KMS-11 (cell line): ENCODE measurements at regions not wholly inside any gene's neighbourhood (a gene's known extent, or its start where the extent isn't known, plus 50 kb on each side); places are given as distances from the start of the nearest gene placed in this dataset.

Source experiments
- H2AFZ ChIP-seq: fragments of 200-600 bp; sonication (generic); 2 replicates; pipeline ENCODE4 v1.6.1; 2016; ENCODE audit warnings: antibody characterized with exemption, mixed run types, low read depth
- H3K27ac ChIP-seq: fragments of 200-600 bp; sonication (generic); 2 replicates; pipeline ENCODE4 v1.6.1; 2016; ENCODE audit warnings: mild to moderate bottlenecking, mixed run types
- H3K27me3 ChIP-seq: fragments of 200-600 bp; sonication (generic); 2 replicates; pipeline ENCODE4 v1.6.1; 2017; ENCODE audit warnings: mild to moderate bottlenecking, low read depth, mixed run types, moderate library complexity; ENCODE audit not compliant: insufficient read depth
- H3K36me3 ChIP-seq: fragments of 200-600 bp; sonication (generic); 2 replicates; pipeline ENCODE4 v1.6.1; 2017; ENCODE audit warnings: mild to moderate bottlenecking, mixed run types; ENCODE audit not compliant: insufficient read depth
- H3K4me1 ChIP-seq: fragments of 200-600 bp; sonication (generic); 2 replicates; pipeline ENCODE4 v1.6.1; 2016; ENCODE audit warnings: mild to moderate bottlenecking, low read depth, mixed run types; ENCODE audit not compliant: poor library complexity, severe bottlenecking
- H3K4me2 ChIP-seq: fragments of 200-600 bp; sonication (generic); 2 replicates; pipeline ENCODE4 v1.7.0; 2016; ENCODE audit warnings: mild to moderate bottlenecking, mixed run types
- H3K4me3 ChIP-seq: fragments of 200-600 bp; sonication (generic); IDR thresholded peaks from 2 replicates; pipeline ENCODE4 v1.6.1; 2017; ENCODE audit warnings: low read depth, low read length, mixed read lengths; ENCODE audit not compliant: insufficient read depth
- H3K79me2 ChIP-seq: fragments of 200-600 bp; sonication (generic); 2 replicates; pipeline ENCODE4 v1.6.1; 2016; ENCODE audit warnings: low read depth, mixed run types; ENCODE audit not compliant: insufficient read depth
- H3K9ac ChIP-seq: fragments of 200-600 bp; sonication (generic); 2 replicates; pipeline ENCODE4 v1.6.1; 2016; ENCODE audit warnings: mild to moderate bottlenecking, mixed run types
- H4K20me1 ChIP-seq: fragments of 200-600 bp; sonication (generic); 2 replicates; pipeline ENCODE4 v1.6.1; 2016; ENCODE audit warnings: mild to moderate bottlenecking, mixed run types; ENCODE audit not compliant: insufficient read depth
- CTCF ChIP-seq: fragments of 200-600 bp; sonication (generic); conservative IDR thresholded peaks from 2 replicates; pipeline ENCODE4 v1.6.1; 2017; ENCODE audit warnings: low read depth, mild to moderate bottlenecking, antibody characterized with exemption, low read length, moderate library complexity, mixed read lengths

DNA sequence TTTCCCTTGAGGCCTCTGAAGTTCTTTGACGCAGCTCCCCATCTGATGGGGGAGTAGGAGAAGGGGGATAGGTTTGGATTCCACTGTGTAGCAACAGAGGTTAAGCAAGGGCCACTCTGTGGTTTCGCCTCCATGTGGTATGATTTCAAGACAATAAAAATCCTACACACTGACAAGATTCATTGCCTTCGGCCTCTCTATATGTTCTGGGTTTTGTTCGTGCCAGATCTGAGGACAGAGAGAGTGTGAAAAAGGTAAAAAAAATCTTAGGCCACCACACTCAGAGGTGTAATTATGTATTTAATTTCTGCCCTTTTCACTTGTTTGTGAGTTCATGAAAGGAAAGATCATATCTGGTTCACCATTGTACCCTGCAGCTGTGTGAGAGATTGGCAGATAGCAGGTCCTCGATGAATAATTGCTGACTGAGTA is 715.2 kb upstream of the ZNF608 start:
- TF ChIP-seq CTCF = no peak
- Histone ChIP-seq H3K27me3 (no peaks in the 10 kb centered on the region), H3K36me3 (no peaks in the 10 kb centered on the region), H3K4me2 (no peak overlapping the region), H3K4me3 (no peak overlapping the region), H3K4me1 (no peaks in the 10 kb centered on the region), H3K79me2 (no peaks in the 10 kb centered on the region), H3K9ac (no peak overlapping the region), H2AFZ (no peak overlapping the region), H4K20me1 (no peaks in the 10 kb centered on the region), H3K27ac (no peak overlapping the region)

DNA sequence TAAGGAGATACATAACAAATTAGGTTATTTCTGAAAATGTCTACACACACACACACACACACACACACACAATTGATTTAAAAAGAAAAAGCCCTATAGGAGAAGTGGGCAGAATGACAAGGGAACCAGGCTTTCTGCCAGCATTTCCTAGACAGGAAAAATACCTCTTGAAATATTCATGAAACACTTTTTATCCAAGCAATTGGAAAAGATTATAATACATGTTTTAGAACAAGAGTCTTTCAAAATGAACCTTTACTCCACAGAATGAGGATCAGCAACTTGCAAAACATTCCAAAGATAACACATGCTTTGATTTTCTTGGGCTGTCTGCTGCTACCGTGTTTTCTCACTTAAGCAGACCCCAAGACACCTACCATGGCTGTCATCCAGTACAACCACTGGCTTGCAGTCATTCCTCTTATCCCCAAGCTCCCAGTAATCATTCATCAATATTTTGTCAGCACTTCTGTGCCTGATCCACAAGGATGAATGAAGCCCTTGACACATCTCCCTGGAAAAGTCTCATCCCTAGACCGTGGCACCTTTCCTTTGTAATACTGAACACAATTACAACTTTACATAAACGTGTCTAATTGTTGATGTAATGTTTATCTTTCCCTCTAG is 717.1 kb upstream of the ZNF608 start:
- H3K27me3 ChIP-seq = no peaks in the 10 kb centered on the region
- TF ChIP-seq CTCF = no peak

GRCh38 chr5:125464847-125465432 is 718.5 kb upstream of the ZNF608 start:
- Histone ChIP-seq H3K36me3 (no peaks in the 10 kb centered on the region), H3K27ac (no peak overlapping the region), H3K9ac (no peak overlapping the region), H3K79me2 (no peaks in the 10 kb centered on the region), H3K4me1 (no peaks in the 10 kb centered on the region), H3K4me3 (no peak overlapping the region), H2AFZ (no peak overlapping the region), H3K27me3 (no peaks in the 10 kb centered on the region), H3K4me2 (no peak overlapping the region), H4K20me1 (no peaks in the 10 kb centered on the region)
- TF ChIP-seq CTCF = no peak

More for the DNA sequence above, 717.1 kb upstream of the ZNF608 start:
- H2AFZ ChIP-seq = no peak overlapping the region
- no peaks in the 10 kb centered on the region for H3K79me2 ChIP-seq
- H3K4me1 ChIP-seq = no peaks in the 10 kb centered on the region
- no peak overlapping the region for H3K9ac ChIP-seq
- H3K4me3 ChIP-seq = no peak overlapping the region
- H4K20me1 ChIP-seq = no peaks in the 10 kb centered on the region
- no peaks in the 10 kb centered on the region for H3K36me3 ChIP-seq
- H3K27ac ChIP-seq = no peak overlapping the region
- no peak overlapping the region for H3K4me2 ChIP-seq

GRCh38 chr5:125465703-125466102 is 719.3 kb upstream of the ZNF608 start:
- Histone ChIP-seq H3K36me3 (no peaks in the 10 kb centered on the region), H3K9ac (no peak overlapping the region), H4K20me1 (no peaks in the 10 kb centered on the region), H2AFZ (no peak overlapping the region), H3K4me2 (no peak overlapping the region), H3K27me3 (no peaks in the 10 kb centered on the region), H3K4me3 (no peak overlapping the region), H3K4me1 (no peaks in the 10 kb centered on the region), H3K79me2 (no peaks in the 10 kb centered on the region), H3K27ac (no peak overlapping the region)
- TF ChIP-seq CTCF = no peak
